Sigmoid colon (tissue), 4 donors: ENCODE measurements at regions not wholly inside any gene's neighbourhood (a gene's known extent, or its start where the extent isn't known, plus 50 kb on each side); places are given as distances from the start of the nearest gene placed in this dataset.

ENCODE experiments used
- EP300 ChIP-seq, 4 donors: sonication (generic); formaldehyde crosslinking; IDR thresholded peaks; one replicate each; pipeline ENCODE4 v1.6.1; 2017; ENCODE audit warnings: antibody characterized with exemption in 4 of 4
- POLR2A ChIP-seq, 2 donors: fragments of 450-650 bp; IDR thresholded peaks; one replicate each; pipeline ENCODE4 v1.6.1; 2016; ENCODE audit warnings: antibody characterized with exemption in 2 of 2, mild to moderate bottlenecking in 2 of 2, moderate library complexity in 2 of 2
- POLR2AphosphoS5 ChIP-seq, 4 donors: sonication (generic); formaldehyde crosslinking; IDR thresholded peaks; one replicate each; pipeline ENCODE4 v1.6.1; 2017; ENCODE audit warnings: antibody characterized with exemption in 4 of 4
- TF ChIP-seq, protein P1 (sequence below), 4 experiments: fragments of 450-650 bp in 3 of 4; fragments of 200-600 bp in 1 of 4; IDR thresholded peaks; one replicate each; pipeline ENCODE4 v1.5.1; 2016 to 2019; ENCODE audit warnings: antibody characterized with exemption in 4 of 4, mild to moderate bottlenecking in 3 of 4, moderate library complexity in 2 of 4

DNA sequence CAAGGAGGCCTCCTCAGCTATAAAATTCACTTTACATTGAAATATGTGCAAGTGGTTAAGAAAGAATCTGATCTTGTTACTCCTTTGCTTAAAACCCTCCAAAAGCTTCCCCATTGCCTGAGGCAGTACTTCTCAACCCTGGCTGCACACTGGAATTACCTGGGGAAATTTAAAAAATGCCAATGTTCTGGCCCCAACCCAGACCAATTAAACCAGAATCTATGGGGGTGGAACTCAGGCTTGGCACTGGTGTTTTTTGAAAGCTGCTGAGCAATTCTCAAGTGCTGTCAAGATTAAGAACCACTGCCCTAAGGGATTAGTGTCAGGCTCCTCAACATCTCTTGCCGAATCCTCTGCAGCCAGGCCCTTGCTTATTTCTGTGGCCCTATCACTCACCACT, 269.6 kb downstream of the ELAVL2 start:
- TF ChIP-seq POLR2AphosphoS5 (IDR thresholded peaks at IDR 0.05): no peak
- TF ChIP-seq, protein P1, sequence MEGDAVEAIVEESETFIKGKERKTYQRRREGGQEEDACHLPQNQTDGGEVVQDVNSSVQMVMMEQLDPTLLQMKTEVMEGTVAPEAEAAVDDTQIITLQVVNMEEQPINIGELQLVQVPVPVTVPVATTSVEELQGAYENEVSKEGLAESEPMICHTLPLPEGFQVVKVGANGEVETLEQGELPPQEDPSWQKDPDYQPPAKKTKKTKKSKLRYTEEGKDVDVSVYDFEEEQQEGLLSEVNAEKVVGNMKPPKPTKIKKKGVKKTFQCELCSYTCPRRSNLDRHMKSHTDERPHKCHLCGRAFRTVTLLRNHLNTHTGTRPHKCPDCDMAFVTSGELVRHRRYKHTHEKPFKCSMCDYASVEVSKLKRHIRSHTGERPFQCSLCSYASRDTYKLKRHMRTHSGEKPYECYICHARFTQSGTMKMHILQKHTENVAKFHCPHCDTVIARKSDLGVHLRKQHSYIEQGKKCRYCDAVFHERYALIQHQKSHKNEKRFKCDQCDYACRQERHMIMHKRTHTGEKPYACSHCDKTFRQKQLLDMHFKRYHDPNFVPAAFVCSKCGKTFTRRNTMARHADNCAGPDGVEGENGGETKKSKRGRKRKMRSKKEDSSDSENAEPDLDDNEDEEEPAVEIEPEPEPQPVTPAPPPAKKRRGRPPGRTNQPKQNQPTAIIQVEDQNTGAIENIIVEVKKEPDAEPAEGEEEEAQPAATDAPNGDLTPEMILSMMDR (IDR thresholded peaks at IDR 0.05): no peak
- no peak for TF ChIP-seq POLR2A (IDR thresholded peaks at IDR 0.05)
- no peak for TF ChIP-seq EP300 (IDR thresholded peaks at IDR 0.05)
